ENCODE measurements at regions not wholly inside any gene's neighbourhood (a gene's known extent, or its start where the extent isn't known, plus 50 kb on each side); places are given as distances from the start of the nearest gene placed in this dataset.
A peak's percentile ranks its signal among the peaks of the same experiment; 100 is the strongest.
"Not testable (repeated sequence)": the region's sequence is repeated elsewhere in the genome, so short reads cannot be mapped to it uniquely, and the experiment has no call there.

GRCh38 chr16:22436823-22437652 is 62.6 kb upstream of the CDR2 start:
- H3K4me1 ChIP-seq (ENCODE audit: insufficient read depth); in situ Hi-C loops (cut with MboI); H3F3A ChIP-seq (ENCODE audit: insufficient read depth); H3K27me3 ChIP-seq (replicated peaks; ENCODE audit: insufficient read depth); H3K36me3 ChIP-seq (ENCODE audit: low read depth); H4K20me1 ChIP-seq (ENCODE audit: insufficient read depth); H3K9me2 ChIP-seq (ENCODE audit: insufficient read depth); H3K9me3 ChIP-seq (ENCODE audit: low read depth): not testable (repeated sequence)
- Histone ChIP-seq H3K79me2 (ENCODE audit: insufficient read depth) (peaks cover 14% of the 10 kb centered on the region), H3K4me2 (ENCODE audit: unreplicated experiment) (peak overlapping the region; percentile 24), H2AFZ (peak overlapping the region; percentile 75), H3K4me3 (peak overlapping the region; percentile 72), H3K27ac (peak overlapping the region; percentile 80), H3K9ac (peak overlapping the region; percentile 88)
- 1% methylated on average over 34 to 58 of the region's 96 CpGs for WGBS, 2 experiments (ENCODE audit: low coverage in 1 of 2, low lambda C conversion rate in 2 of 2, missing lambda C conversion rate in 2 of 2)
- DNase-seq, result peak; percentile 80

- H3F3A ChIP-seq (ENCODE audit: insufficient read depth); H3K9me2 ChIP-seq (ENCODE audit: insufficient read depth); H3K36me3 ChIP-seq (ENCODE audit: low read depth); DNase-seq; H3K9me3 ChIP-seq (ENCODE audit: low read depth); H3K4me1 ChIP-seq (ENCODE audit: insufficient read depth); in situ Hi-C loops (cut with MboI); H3K27me3 ChIP-seq (replicated peaks; ENCODE audit: insufficient read depth); H4K20me1 ChIP-seq (ENCODE audit: insufficient read depth): not testable (repeated sequence)
- peaks cover 14% of the 10 kb centered on the region for H3K79me2 ChIP-seq (ENCODE audit: insufficient read depth)
- 0 to 8% methylated on average over 3 of the region's 6 CpGs for WGBS, 2 experiments (ENCODE audit: low coverage in 1 of 2, low lambda C conversion rate in 2 of 2, missing lambda C conversion rate in 2 of 2)
- peak overlapping the region; percentile 80 for H3K27ac ChIP-seq
- peak overlapping the region; percentile 75 for H2AFZ ChIP-seq
- peak overlapping the region; percentile 88 for H3K9ac ChIP-seq
- peak overlapping the region; percentile 72 for H3K4me3 ChIP-seq
- H3K4me2 ChIP-seq (ENCODE audit: unreplicated experiment), result peak overlapping the region; percentile 24
Measured at GRCh38 chr16:22436326-22436822, 62.0 kb upstream of the CDR2 start.

GRCh38 chr16:22431314-22431713 is 56.9 kb upstream of the CDR2 start:
- H3K27me3 ChIP-seq (replicated peaks; ENCODE audit: insufficient read depth); H4K20me1 ChIP-seq (ENCODE audit: insufficient read depth); H3K36me3 ChIP-seq (ENCODE audit: low read depth); H3K4me3 ChIP-seq; H3K4me2 ChIP-seq (ENCODE audit: unreplicated experiment); H3K4me1 ChIP-seq (ENCODE audit: insufficient read depth); in situ Hi-C loops (cut with MboI); DNase-seq; H3K9me2 ChIP-seq (ENCODE audit: insufficient read depth); H3K79me2 ChIP-seq (ENCODE audit: insufficient read depth); H3K9ac ChIP-seq; H3F3A ChIP-seq (ENCODE audit: insufficient read depth); H3K9me3 ChIP-seq (ENCODE audit: low read depth); H2AFZ ChIP-seq; H3K27ac ChIP-seq: not testable (repeated sequence)
- 89 to 92% methylated on average over 9 of the region's 9 CpGs for WGBS, 2 experiments (ENCODE audit: low coverage in 1 of 2, low lambda C conversion rate in 2 of 2, missing lambda C conversion rate in 2 of 2)

- no peaks in the 10 kb centered on the region for H4K20me1 ChIP-seq (ENCODE audit: insufficient read depth)
- in situ Hi-C loops (cut with MboI), result no loop called here
- no peak for TF ChIP-seq EZH2phosphoT487 (IDR thresholded peaks at IDR 0.05; ENCODE audit: insufficient read depth, low read depth)
- peaks cover 13% of the 10 kb centered on the region for H3F3A ChIP-seq (ENCODE audit: insufficient read depth)
- peaks cover 15% of the 10 kb centered on the region for H3K4me1 ChIP-seq (ENCODE audit: insufficient read depth)
- H3K36me3 ChIP-seq (ENCODE audit: low read depth), result no peaks in the 10 kb centered on the region
- H3K4me2 ChIP-seq (ENCODE audit: unreplicated experiment), result no peak overlapping the region
- no peaks in the 10 kb centered on the region for H3K79me2 ChIP-seq (ENCODE audit: insufficient read depth)
- H3K27ac ChIP-seq, result no peak overlapping the region
- H3K9ac ChIP-seq, result no peak overlapping the region
- 69 to 73% methylated on average over 8 of the region's 8 CpGs for WGBS, 2 experiments (ENCODE audit: low coverage in 1 of 2, low lambda C conversion rate in 2 of 2, missing lambda C conversion rate in 2 of 2)
- H3K9me3 ChIP-seq (ENCODE audit: low read depth), result no peaks in the 10 kb centered on the region
- H3K4me3 ChIP-seq, result no peak overlapping the region
- no peak for DNase-seq
- H3K9me2 ChIP-seq (ENCODE audit: insufficient read depth), result no peaks in the 10 kb centered on the region
- H2AFZ ChIP-seq, result no peak overlapping the region
- no peaks in the 10 kb centered on the region for H3K27me3 ChIP-seq (replicated peaks; ENCODE audit: insufficient read depth)
Measured at GRCh38 chr16:22428654-22429053, 54.2 kb upstream of the CDR2 start.

- H3K27ac ChIP-seq, result no peak overlapping the region
- H3K36me3 ChIP-seq (ENCODE audit: low read depth), result no peaks in the 10 kb centered on the region
- H3K79me2 ChIP-seq (ENCODE audit: insufficient read depth), result no peaks in the 10 kb centered on the region
- H3K9ac ChIP-seq, result no peak overlapping the region
- 96 to 97% methylated on average over 10 of the region's 10 CpGs for WGBS, 2 experiments (ENCODE audit: low coverage in 1 of 2, low lambda C conversion rate in 2 of 2, missing lambda C conversion rate in 2 of 2)
- no peaks in the 10 kb centered on the region for H4K20me1 ChIP-seq (ENCODE audit: insufficient read depth)
- no peak overlapping the region for H3K4me3 ChIP-seq
- H2AFZ ChIP-seq, result no peak overlapping the region
- no peaks in the 10 kb centered on the region for H3K9me2 ChIP-seq (ENCODE audit: insufficient read depth)
- DNase-seq, result no peak
- peaks cover 15% of the 10 kb centered on the region for H3K4me1 ChIP-seq (ENCODE audit: insufficient read depth)
- no peaks in the 10 kb centered on the region for H3K9me3 ChIP-seq (ENCODE audit: low read depth)
- no peak for TF ChIP-seq EZH2phosphoT487 (IDR thresholded peaks at IDR 0.05; ENCODE audit: insufficient read depth, low read depth)
- TF ChIP-seq EZH2 (IDR thresholded peaks at IDR 0.05; ENCODE audit: insufficient read depth, poor library complexity, severe bottlenecking), result no peak
- H3K4me2 ChIP-seq (ENCODE audit: unreplicated experiment), result no peak overlapping the region
- in situ Hi-C loops (cut with MboI), result no loop called here
- H3K27me3 ChIP-seq (replicated peaks; ENCODE audit: insufficient read depth), result no peaks in the 10 kb centered on the region
- peaks cover 13% of the 10 kb centered on the region for H3F3A ChIP-seq (ENCODE audit: insufficient read depth)
Measured at GRCh38 chr16:22427556-22427955, 53.1 kb upstream of the CDR2 start.

All from GM23248 (cell line).